ENCODE measurements at regions not wholly inside any gene's neighbourhood (a gene's known extent, or its start where the extent isn't known, plus 50 kb on each side); places are given as distances from the start of the nearest gene placed in this dataset.

- no peak for TF ChIP-seq CTCF (IDR thresholded peaks at IDR 0.05; ENCODE audit: insufficient read depth, low read depth, low read length)
Observed at GRCh38 chr18:55910296-55910695, 322.3 kb upstream of the TCF4 start.

GRCh38 chr18:55908901-55909366 is 320.9 kb upstream of the TCF4 start:
- ChIA-PET POLR2A (no interaction called here), CTCF (interaction anchor here (1.4 kb wide), 1 partner anchor 29 kb away, joined by 3 read pairs; no protein-coding TSS in a partner anchor)
- no peak overlapping the region for H3K4me3 ChIP-seq (ENCODE audit: low read depth, low read length)
- no peaks in the 10 kb centered on the region for H3K36me3 ChIP-seq (ENCODE audit: control insufficient read depth, insufficient read depth, low read length)
- no peak for TF ChIP-seq CTCF (IDR thresholded peaks at IDR 0.05; ENCODE audit: insufficient read depth, low read depth, low read length)
- no peak for DNase-seq (ENCODE audit: low read depth)
- no peaks in the 10 kb centered on the region for H3K27me3 ChIP-seq (ENCODE audit: control insufficient read depth, insufficient read depth, low read length)

More at GRCh38 chr18:55910296-55910695, 322.3 kb upstream of the TCF4 start:
- DNase-seq (ENCODE audit: low read depth): no peak
- ChIA-PET CTCF (no interaction called here), POLR2A (no interaction called here)
- H3K27me3 ChIP-seq (ENCODE audit: control insufficient read depth, insufficient read depth, low read length): no peaks in the 10 kb centered on the region
- no peaks in the 10 kb centered on the region for H3K36me3 ChIP-seq (ENCODE audit: control insufficient read depth, insufficient read depth, low read length)
- no peak overlapping the region for H3K4me3 ChIP-seq (ENCODE audit: low read depth, low read length)

- no peaks in the 10 kb centered on the region for H3K27me3 ChIP-seq (ENCODE audit: control insufficient read depth, insufficient read depth, low read length)
- no peak for TF ChIP-seq CTCF (IDR thresholded peaks at IDR 0.05; ENCODE audit: insufficient read depth, low read depth, low read length)
- no peak for DNase-seq (ENCODE audit: low read depth)
- POLR2A ChIA-PET: no interaction called here
- CTCF ChIA-PET: interaction anchor here (1.1 to 1.4 kb wide), 4 partner anchors 9 to 662 kb away, joined by 3 to 4 read pairs (median 3); no protein-coding TSS in a partner anchor
- H3K36me3 ChIP-seq (ENCODE audit: control insufficient read depth, insufficient read depth, low read length): no peaks in the 10 kb centered on the region
- H3K4me3 ChIP-seq (ENCODE audit: low read depth, low read length): no peak overlapping the region
Observed at GRCh38 chr18:55907453-55908175, 319.6 kb upstream of the TCF4 start.

- no peak for DNase-seq (ENCODE audit: low read depth)
- CTCF ChIA-PET: interaction anchor here (1.1 to 1.3 kb wide), 3 partner anchors 11 to 663 kb away, joined by 3 to 4 read pairs (median 3); no protein-coding TSS in a partner anchor
- Histone ChIP-seq H3K36me3 (ENCODE audit: control insufficient read depth, insufficient read depth, low read length) (no peaks in the 10 kb centered on the region), H3K4me3 (ENCODE audit: low read depth, low read length) (no peak overlapping the region), H3K27me3 (ENCODE audit: control insufficient read depth, insufficient read depth, low read length) (no peaks in the 10 kb centered on the region)
- no peak for TF ChIP-seq CTCF (IDR thresholded peaks at IDR 0.05; ENCODE audit: insufficient read depth, low read depth, low read length)
- POLR2A ChIA-PET: no interaction called here
Observed at GRCh38 chr18:55906536-55906935, 318.5 kb upstream of the TCF4 start.

- ChIA-PET POLR2A (no interaction called here), CTCF (interaction anchor here (1.1 to 2.1 kb wide), 2 partner anchors 9 to 10 kb away, joined by 3 to 5 read pairs; no protein-coding TSS in a partner anchor)
- no peaks in the 10 kb centered on the region for H3K36me3 ChIP-seq (ENCODE audit: control insufficient read depth, insufficient read depth, low read length)
- no peak for TF ChIP-seq CTCF (IDR thresholded peaks at IDR 0.05; ENCODE audit: insufficient read depth, low read depth, low read length)
- no peaks in the 10 kb centered on the region for H3K27me3 ChIP-seq (ENCODE audit: control insufficient read depth, insufficient read depth, low read length)
- no peak overlapping the region for H3K4me3 ChIP-seq (ENCODE audit: low read depth, low read length)
- no peak for DNase-seq (ENCODE audit: low read depth)
Observed at GRCh38 chr18:55903911-55904310, 315.9 kb upstream of the TCF4 start.
